SH-SY5Y (cell line): ENCODE measurements at regions not wholly inside any gene's neighbourhood (a gene's known extent, or its start where the extent isn't known, plus 50 kb on each side); places are given as distances from the start of the nearest gene placed in this dataset.

Experiments used
- GATA2 ChIP-seq: IDR thresholded peaks from 2 replicates; pipeline ENCODE4 v1.6.1; 2011; ENCODE audit warnings: mild to moderate bottlenecking, low read depth, low read length
- GATA3 ChIP-seq: IDR thresholded peaks from 2 replicates; pipeline ENCODE4 v1.6.1; 2011; ENCODE audit warnings: low read depth, mild to moderate bottlenecking, low read length, moderate library complexity

DNA sequence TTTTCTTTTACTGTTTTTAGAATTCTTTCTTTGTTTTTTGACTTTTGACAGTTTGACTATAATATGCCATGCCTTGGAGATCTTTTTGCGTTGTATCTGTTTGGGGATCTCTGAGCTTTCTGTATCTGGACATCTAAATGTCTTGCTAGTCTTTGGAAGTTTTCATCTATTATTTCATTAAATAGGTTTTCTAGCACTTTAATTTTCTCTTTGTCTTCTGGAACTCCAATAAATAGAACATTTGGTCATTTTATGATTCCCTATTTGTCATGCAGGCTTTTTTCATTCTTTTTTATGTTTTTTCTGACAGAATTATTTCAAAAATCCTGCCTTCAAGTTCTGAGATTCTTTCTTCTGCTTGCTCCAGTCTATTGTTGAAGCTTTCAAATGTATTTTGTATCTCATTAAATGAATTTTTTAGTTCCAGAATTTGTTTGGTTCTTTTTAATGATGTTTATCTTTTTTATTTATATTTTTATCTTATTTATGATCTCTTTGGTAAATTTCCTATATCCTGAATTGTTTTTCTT is 201.4 kb downstream of the CHD9NB start:
- no peak for TF ChIP-seq GATA3
- no peak for TF ChIP-seq GATA2
